ENCODE measurements at regions not wholly inside any gene's neighbourhood (a gene's known extent, or its start where the extent isn't known, plus 50 kb on each side); places are given as distances from the start of the nearest gene placed in this dataset.

- POLR2A ChIA-PET = no interaction called here
- no peaks in the 10 kb centered on the region for H3K4me1 Mint-ChIP-seq (ENCODE audit: low read depth)
- TF ChIP-seq CTCF (IDR thresholded peaks at IDR 0.05) = no peak
- DNase-seq = no peak
- H3K27me3 Mint-ChIP-seq = no peaks in the 10 kb centered on the region
- intact Hi-C loops (cut with micrococcal nuclease) = no loop called here
- peaks cover 4% of the 10 kb centered on the region for H3K9me3 Mint-ChIP-seq
- no peak overlapping the region for H3K27ac Mint-ChIP-seq
- no peak overlapping the region for H3K4me3 Mint-ChIP-seq
- CTCF ChIA-PET = no interaction called here
- no peaks in the 10 kb centered on the region for H3K36me3 Mint-ChIP-seq (ENCODE audit: low read depth)
- no peak for ATAC-seq
These were observed 1454.3 kb downstream of the MAT2B start for GRCh38 chr5:164959761-164960160.

- intact Hi-C loops (cut with micrococcal nuclease) = no loop called here
- ATAC-seq (no peak), DNase-seq (no peak)
- no peak overlapping the region for H3K27ac Mint-ChIP-seq
- H3K4me3 Mint-ChIP-seq = no peak overlapping the region
- ChIA-PET CTCF (no interaction called here), POLR2A (no interaction called here)
- H3K9me3 Mint-ChIP-seq = peaks cover 1% of the 10 kb centered on the region
- no peaks in the 10 kb centered on the region for H3K27me3 Mint-ChIP-seq
- TF ChIP-seq CTCF (IDR thresholded peaks at IDR 0.05) = no peak
- H3K36me3 Mint-ChIP-seq (ENCODE audit: low read depth) = no peaks in the 10 kb centered on the region
- no peaks in the 10 kb centered on the region for H3K4me1 Mint-ChIP-seq (ENCODE audit: low read depth)
These were observed 1457.0 kb downstream of the MAT2B start for GRCh38 chr5:164962329-164962961.

GRCh38 chr5:164966611-164967010 is 1461.2 kb downstream of the MAT2B start:
- ChIA-PET POLR2A (no interaction called here), CTCF (no interaction called here)
- DNase-seq (no peak), ATAC-seq (no peak)
- Mint-ChIP-seq H3K9me3 (peaks cover 2% of the 10 kb centered on the region), H3K4me1 (ENCODE audit: low read depth) (no peaks in the 10 kb centered on the region), H3K36me3 (ENCODE audit: low read depth) (no peaks in the 10 kb centered on the region), H3K27me3 (no peaks in the 10 kb centered on the region), H3K27ac (no peak overlapping the region), H3K4me3 (no peak overlapping the region)
- no peak for TF ChIP-seq CTCF (IDR thresholded peaks at IDR 0.05)
- intact Hi-C loops (cut with micrococcal nuclease) = no loop called here

GRCh38 chr5:164967354-164967753 is 1461.9 kb downstream of the MAT2B start:
- Mint-ChIP-seq H3K9me3 (peaks cover 2% of the 10 kb centered on the region), H3K4me1 (ENCODE audit: low read depth) (no peaks in the 10 kb centered on the region), H3K4me3 (no peak overlapping the region), H3K27me3 (no peaks in the 10 kb centered on the region), H3K27ac (no peak overlapping the region), H3K36me3 (ENCODE audit: low read depth) (no peaks in the 10 kb centered on the region)
- TF ChIP-seq CTCF (IDR thresholded peaks at IDR 0.05) = no peak
- POLR2A ChIA-PET = no interaction called here
- DNase-seq = no peak
- ATAC-seq = no peak
- intact Hi-C loops (cut with micrococcal nuclease) = no loop called here
- CTCF ChIA-PET = no interaction called here

GRCh38 chr5:164972973-164973372 is 1467.6 kb downstream of the MAT2B start:
- no peaks in the 10 kb centered on the region for H3K27me3 Mint-ChIP-seq
- intact Hi-C loops (cut with micrococcal nuclease) = no loop called here
- no peak overlapping the region for H3K4me3 Mint-ChIP-seq
- H3K4me1 Mint-ChIP-seq (ENCODE audit: low read depth) = no peaks in the 10 kb centered on the region
- no peak overlapping the region for H3K27ac Mint-ChIP-seq
- ATAC-seq = no peak
- TF ChIP-seq CTCF (IDR thresholded peaks at IDR 0.05) = no peak
- H3K36me3 Mint-ChIP-seq (ENCODE audit: low read depth) = no peaks in the 10 kb centered on the region
- CTCF ChIA-PET = no interaction called here
- POLR2A ChIA-PET = no interaction called here
- no peak for DNase-seq
- H3K9me3 Mint-ChIP-seq = peaks cover 16% of the 10 kb centered on the region

Data from activated CD8-positive, alpha-beta T cell treated with anti-CD3 and anti-CD28 coated beads for 36 hours (primary cell).